Ishikawa (cell line): ENCODE measurements at regions not wholly inside any gene's neighbourhood (a gene's known extent, or its start where the extent isn't known, plus 50 kb on each side); places are given as distances from the start of the nearest gene placed in this dataset.

Source experiments
- EP300 ChIP-seq: IDR thresholded peaks from 2 replicates; pipeline ENCODE4 v1.6.1; 2012; ENCODE audit warnings: borderline replicate concordance
- TAF1 ChIP-seq: IDR thresholded peaks from 2 replicates; pipeline ENCODE4 v1.6.1; 2012; ENCODE audit warnings: low read depth, mild to moderate bottlenecking

- TF ChIP-seq EP300 = no peak
- TF ChIP-seq TAF1 = no peak
Observed at GRCh38 chr22:47623763-47624148, 861.3 kb downstream of the TBC1D22A start.
